Osteocyte (in vitro differentiated cells): ENCODE measurements at regions not wholly inside any gene's neighbourhood (a gene's known extent, or its start where the extent isn't known, plus 50 kb on each side); places are given as distances from the start of the nearest gene placed in this dataset.

Experiments
- DNase-seq: peaks from one replicate; pipeline ENCODE4 v3.0.0; 2021; ENCODE audit warnings: mixed read lengths; ENCODE audit not compliant: unreplicated experiment; ENCODE audit errors: extremely low spot score
- H3K27ac Mint-ChIP-seq: one replicate; pipeline ENCODE4 v1.8.0; 2021; ENCODE audit warnings: mild to moderate bottlenecking, mixed read lengths; ENCODE audit not compliant: unreplicated experiment
- H3K27me3 Mint-ChIP-seq: one replicate; pipeline ENCODE4 v1.8.0; 2021; ENCODE audit warnings: mixed read lengths; ENCODE audit not compliant: unreplicated experiment
- H3K36me3 Mint-ChIP-seq: one replicate; pipeline ENCODE4 v1.8.0; 2021; ENCODE audit warnings: mixed read lengths; ENCODE audit not compliant: unreplicated experiment
- H3K4me1 Mint-ChIP-seq: one replicate; pipeline ENCODE4 v1.8.0; 2021; ENCODE audit warnings: mixed read lengths; ENCODE audit not compliant: unreplicated experiment
- H3K4me3 Mint-ChIP-seq: one replicate; pipeline ENCODE4 v1.8.0; 2021; ENCODE audit warnings: mild to moderate bottlenecking, moderate library complexity, mixed read lengths; ENCODE audit not compliant: unreplicated experiment
- H3K9me3 Mint-ChIP-seq: one replicate; pipeline ENCODE4 v1.8.0; 2021; ENCODE audit warnings: mixed read lengths; ENCODE audit not compliant: unreplicated experiment
- TF ChIP-seq, protein P1 (sequence below): fragments of 200-600 bp; sonication (generic); IDR thresholded peaks from 2 replicates; pipeline ENCODE4 v1.5.0; 2021; ENCODE audit warnings: antibody characterized with exemption, mild to moderate bottlenecking, moderate library complexity

DNA sequence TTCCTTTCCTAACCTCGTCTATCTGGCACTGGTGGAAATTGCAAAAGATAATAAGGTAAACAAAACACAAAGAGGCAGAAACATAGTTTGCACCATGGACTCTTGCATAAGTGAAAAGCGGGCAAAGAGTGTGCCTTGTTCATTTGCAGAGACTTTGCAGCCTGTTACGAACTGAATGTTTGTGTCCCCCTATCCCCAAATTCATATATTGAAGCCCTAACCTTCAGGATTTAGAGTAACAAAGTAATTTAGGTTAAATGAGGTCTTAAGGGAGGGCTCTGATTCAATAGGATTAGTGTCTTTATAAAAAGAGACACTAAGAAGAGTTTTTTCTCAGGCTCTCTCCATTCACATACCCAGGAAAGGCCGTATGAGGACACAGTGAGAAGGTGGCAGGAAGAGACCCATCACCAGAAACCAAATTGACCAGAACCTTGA, 52.1 kb upstream of the FAM169A start:
- H3K4me1 Mint-ChIP-seq, result peaks cover 8% of the 10 kb centered on the region
- no peaks in the 10 kb centered on the region for H3K36me3 Mint-ChIP-seq
- no peaks in the 10 kb centered on the region for H3K27me3 Mint-ChIP-seq
- peaks cover 7% of the 10 kb centered on the region for H3K9me3 Mint-ChIP-seq
- no peak for DNase-seq
- no peak overlapping the region for H3K27ac Mint-ChIP-seq
- TF ChIP-seq, protein P1, sequence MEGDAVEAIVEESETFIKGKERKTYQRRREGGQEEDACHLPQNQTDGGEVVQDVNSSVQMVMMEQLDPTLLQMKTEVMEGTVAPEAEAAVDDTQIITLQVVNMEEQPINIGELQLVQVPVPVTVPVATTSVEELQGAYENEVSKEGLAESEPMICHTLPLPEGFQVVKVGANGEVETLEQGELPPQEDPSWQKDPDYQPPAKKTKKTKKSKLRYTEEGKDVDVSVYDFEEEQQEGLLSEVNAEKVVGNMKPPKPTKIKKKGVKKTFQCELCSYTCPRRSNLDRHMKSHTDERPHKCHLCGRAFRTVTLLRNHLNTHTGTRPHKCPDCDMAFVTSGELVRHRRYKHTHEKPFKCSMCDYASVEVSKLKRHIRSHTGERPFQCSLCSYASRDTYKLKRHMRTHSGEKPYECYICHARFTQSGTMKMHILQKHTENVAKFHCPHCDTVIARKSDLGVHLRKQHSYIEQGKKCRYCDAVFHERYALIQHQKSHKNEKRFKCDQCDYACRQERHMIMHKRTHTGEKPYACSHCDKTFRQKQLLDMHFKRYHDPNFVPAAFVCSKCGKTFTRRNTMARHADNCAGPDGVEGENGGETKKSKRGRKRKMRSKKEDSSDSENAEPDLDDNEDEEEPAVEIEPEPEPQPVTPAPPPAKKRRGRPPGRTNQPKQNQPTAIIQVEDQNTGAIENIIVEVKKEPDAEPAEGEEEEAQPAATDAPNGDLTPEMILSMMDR, result no peak
- no peak overlapping the region for H3K4me3 Mint-ChIP-seq

DNA sequence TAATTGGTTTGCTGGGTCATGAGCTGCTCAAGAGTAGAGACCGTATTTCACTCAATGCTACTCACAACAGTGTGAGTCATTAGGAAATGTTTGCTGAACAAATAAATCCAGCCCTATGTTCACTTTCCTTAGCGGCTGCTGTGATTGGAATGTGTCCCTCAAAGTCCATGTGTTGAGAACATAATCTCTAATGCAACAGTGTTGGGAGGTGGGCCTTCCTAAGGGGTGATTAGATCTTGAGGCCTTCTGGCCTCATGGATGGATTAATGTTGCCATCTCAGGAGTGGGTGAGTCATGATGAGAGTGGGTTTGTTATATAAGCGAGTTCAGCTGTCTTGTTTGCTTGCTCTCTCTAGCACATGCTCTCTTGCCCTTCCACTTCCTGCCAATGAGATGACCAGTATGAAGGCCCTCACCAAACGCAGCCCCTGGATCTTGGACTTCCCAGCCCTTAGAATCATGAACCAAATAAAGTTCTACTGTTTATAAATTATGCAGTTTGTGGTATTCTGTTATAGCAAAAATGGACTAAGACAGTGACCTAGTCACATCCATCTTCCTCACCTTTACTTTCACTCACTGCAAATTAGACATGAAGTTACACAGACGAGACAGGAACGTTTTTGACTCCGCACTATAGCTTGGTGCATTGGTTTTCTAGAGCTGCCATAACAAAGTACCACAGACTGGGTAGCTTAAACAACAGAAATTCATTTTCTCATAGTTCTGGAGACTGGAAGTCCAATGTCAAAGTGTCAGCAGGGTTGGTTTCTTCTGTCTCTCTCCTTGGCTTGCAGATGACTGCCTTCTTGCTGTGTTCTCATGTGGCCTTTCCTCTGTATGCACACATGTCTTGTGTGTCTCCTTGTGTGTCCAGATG, 50.9 kb upstream of the FAM169A start:
- H3K9me3 Mint-ChIP-seq, result peaks cover 7% of the 10 kb centered on the region
- H3K27me3 Mint-ChIP-seq, result no peaks in the 10 kb centered on the region
- H3K27ac Mint-ChIP-seq, result no peak overlapping the region
- DNase-seq, result no peak
- no peak overlapping the region for H3K4me3 Mint-ChIP-seq
- TF ChIP-seq, protein P1, result no peak
- H3K36me3 Mint-ChIP-seq, result no peaks in the 10 kb centered on the region
- H3K4me1 Mint-ChIP-seq, result peaks cover 9% of the 10 kb centered on the region
